ENCODE measurements at regions not wholly inside any gene's neighbourhood (a gene's known extent, or its start where the extent isn't known, plus 50 kb on each side); places are given as distances from the start of the nearest gene placed in this dataset.

DNA sequence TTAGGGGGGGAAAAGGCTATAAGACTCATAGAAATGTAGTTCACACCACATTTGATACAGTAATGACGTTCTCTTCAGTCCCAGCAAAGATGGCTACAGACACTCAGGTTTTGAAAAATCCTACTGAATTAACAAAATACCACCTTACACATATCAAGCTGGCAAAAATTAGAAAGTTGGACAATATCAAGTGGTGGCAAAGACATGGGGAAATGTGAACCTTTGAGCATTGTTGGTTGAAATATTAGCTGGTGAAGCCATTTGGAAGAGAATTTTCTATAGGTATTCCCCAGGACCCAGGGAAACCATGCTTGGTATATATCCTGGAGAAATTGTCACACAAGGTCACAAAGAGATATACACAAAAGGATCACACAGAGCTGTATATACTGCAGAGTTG, 163.0 kb downstream of the ADSS2 start:
- ATAC-seq (ENCODE audit: low FRiP score in 2 of 2) (no peak), DNase-seq (no peak)
- WGBS, 2 donors = 96 to 100% methylated on average over 1 of the region's 1 CpG
- Histone ChIP-seq H3K4me3 (no peak overlapping the region), H3K27me3 (no peaks in the 10 kb centered on the region), H3K27ac (no peak overlapping the region), H3K9me3 (no peaks in the 10 kb centered on the region), H3K36me3 (no peaks in the 10 kb centered on the region), H3K4me1 (no peaks in the 10 kb centered on the region)
- TF ChIP-seq, protein P1, sequence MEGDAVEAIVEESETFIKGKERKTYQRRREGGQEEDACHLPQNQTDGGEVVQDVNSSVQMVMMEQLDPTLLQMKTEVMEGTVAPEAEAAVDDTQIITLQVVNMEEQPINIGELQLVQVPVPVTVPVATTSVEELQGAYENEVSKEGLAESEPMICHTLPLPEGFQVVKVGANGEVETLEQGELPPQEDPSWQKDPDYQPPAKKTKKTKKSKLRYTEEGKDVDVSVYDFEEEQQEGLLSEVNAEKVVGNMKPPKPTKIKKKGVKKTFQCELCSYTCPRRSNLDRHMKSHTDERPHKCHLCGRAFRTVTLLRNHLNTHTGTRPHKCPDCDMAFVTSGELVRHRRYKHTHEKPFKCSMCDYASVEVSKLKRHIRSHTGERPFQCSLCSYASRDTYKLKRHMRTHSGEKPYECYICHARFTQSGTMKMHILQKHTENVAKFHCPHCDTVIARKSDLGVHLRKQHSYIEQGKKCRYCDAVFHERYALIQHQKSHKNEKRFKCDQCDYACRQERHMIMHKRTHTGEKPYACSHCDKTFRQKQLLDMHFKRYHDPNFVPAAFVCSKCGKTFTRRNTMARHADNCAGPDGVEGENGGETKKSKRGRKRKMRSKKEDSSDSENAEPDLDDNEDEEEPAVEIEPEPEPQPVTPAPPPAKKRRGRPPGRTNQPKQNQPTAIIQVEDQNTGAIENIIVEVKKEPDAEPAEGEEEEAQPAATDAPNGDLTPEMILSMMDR (IDR thresholded peaks at IDR 0.05) = no peak
- TF ChIP-seq POLR2A (IDR thresholded peaks at IDR 0.05) (no peak), POLR2AphosphoS5 (IDR thresholded peaks at IDR 0.05) (no peak), EP300 (IDR thresholded peaks at IDR 0.05) (no peak)

- TF ChIP-seq POLR2AphosphoS5 (IDR thresholded peaks at IDR 0.05) (no peak), POLR2A (IDR thresholded peaks at IDR 0.05) (no peak), EP300 (IDR thresholded peaks at IDR 0.05) (no peak)
- TF ChIP-seq, protein P1 (IDR thresholded peaks at IDR 0.05) = no peak
- Histone ChIP-seq H3K27me3 (no peaks in the 10 kb centered on the region), H3K36me3 (no peaks in the 10 kb centered on the region), H3K9me3 (no peaks in the 10 kb centered on the region), H3K4me3 (no peak overlapping the region), H3K27ac (no peak overlapping the region), H3K4me1 (no peaks in the 10 kb centered on the region)
- DNase-seq (no peak), ATAC-seq (ENCODE audit: low FRiP score in 2 of 2) (no peak)
- 73 to 82% methylated on average over 11 of the region's 11 CpGs for WGBS, 2 donors
These were observed 161.5 kb downstream of the ADSS2 start for GRCh38 chr1:244289991-244290785.

- no peak for DNase-seq
- no peak for ATAC-seq (ENCODE audit: low FRiP score in 2 of 2)
- no peaks in the 10 kb centered on the region for H3K27me3 ChIP-seq
- H3K4me1 ChIP-seq = no peaks in the 10 kb centered on the region
- WGBS, 2 donors = 80 to 88% methylated on average over 14 to 16 of the region's 16 CpGs
- H3K27ac ChIP-seq = no peak overlapping the region
- H3K9me3 ChIP-seq = no peaks in the 10 kb centered on the region
- no peak overlapping the region for H3K4me3 ChIP-seq
- TF ChIP-seq POLR2AphosphoS5 (IDR thresholded peaks at IDR 0.05) (no peak), EP300 (IDR thresholded peaks at IDR 0.05) (no peak), POLR2A (IDR thresholded peaks at IDR 0.05) (no peak)
- TF ChIP-seq, protein P1 (IDR thresholded peaks at IDR 0.05) = no peak
- no peaks in the 10 kb centered on the region for H3K36me3 ChIP-seq
These were observed 160.2 kb downstream of the ADSS2 start for GRCh38 chr1:244291236-244292201.

- H3K4me3 ChIP-seq = no peak overlapping the region
- no peaks in the 10 kb centered on the region for H3K27me3 ChIP-seq
- ATAC-seq (ENCODE audit: low FRiP score in 2 of 2) (no peak), DNase-seq (no peak)
- H3K4me1 ChIP-seq = peaks cover 3 to 8% (median 4%) of the 10 kb centered on the region in 4 donors
- WGBS, 2 donors = 86% methylated on average over 7 of the region's 7 CpGs
- TF ChIP-seq, protein P1 (IDR thresholded peaks at IDR 0.05) = no peak
- no peak for TF ChIP-seq POLR2AphosphoS5 (IDR thresholded peaks at IDR 0.05)
- no peak for TF ChIP-seq EP300 (IDR thresholded peaks at IDR 0.05)
- no peak for TF ChIP-seq POLR2A (IDR thresholded peaks at IDR 0.05)
- H3K36me3 ChIP-seq = no peaks in the 10 kb centered on the region
- no peak overlapping the region for H3K27ac ChIP-seq
- no peaks in the 10 kb centered on the region for H3K9me3 ChIP-seq
These were observed 157.0 kb downstream of the ADSS2 start for GRCh38 chr1:244294599-244295224.

Data from upper lobe of left lung (tissue), 6 donors.